ENCODE measurements at regions not wholly inside any gene's neighbourhood (a gene's known extent, or its start where the extent isn't known, plus 50 kb on each side); places are given as distances from the start of the nearest gene placed in this dataset.

- Histone ChIP-seq H3K4ac (ENCODE audit: low read depth in 1 of 2, low read length in 2 of 2) (no peak overlapping the region), H3K23ac (ENCODE audit: low read length in 2 of 2) (no peak overlapping the region), H3K79me1 (replicated peaks; ENCODE audit: low read length, poor library complexity, severe bottlenecking) (peaks cover 1% of the 10 kb centered on the region), H2AK5ac (ENCODE audit: low read length, severe bottlenecking) (no peak overlapping the region), H2BK120ac (ENCODE audit: low read depth, low read length) (no peak overlapping the region), H4K91ac (ENCODE audit: low read length) (no peak overlapping the region), H3K14ac (ENCODE audit: low read length in 2 of 2) (no peak overlapping the region), H2AFZ (ENCODE audit: low read depth, low read length) (no peak overlapping the region), H3K27me3 (ENCODE audit: control insufficient read depth in 1 of 2, insufficient read depth in 1 of 2, low read length in 2 of 2) (peaks cover 0 to 6% of the 10 kb centered on the region in 2 experiments), H3K4me1 (ENCODE audit: control insufficient read depth, insufficient read depth, low read depth, low read length) (peaks cover 3% of the 10 kb centered on the region), H3K9ac (ENCODE audit: low read length) (no peak overlapping the region), H3K18ac (ENCODE audit: low read depth in 1 of 2, low read length in 2 of 2) (no peak overlapping the region), H2BK12ac (ENCODE audit: low read length in 2 of 2) (no peak overlapping the region), H3K4me3 (ENCODE audit: insufficient read depth in 1 of 2, low read depth in 1 of 2, low read length in 2 of 2) (no peak overlapping the region), H3K27ac (ENCODE audit: low read length, poor library complexity, severe bottlenecking) (peak overlapping the region; percentile 11), H2BK15ac (ENCODE audit: low read depth, poor library complexity, severe bottlenecking) (no peak overlapping the region), H3K36me3 (ENCODE audit: control insufficient read depth in 1 of 2, insufficient read depth in 2 of 2, low read depth in 1 of 2, low read length in 2 of 2) (no peaks in the 10 kb centered on the region), H4K8ac (ENCODE audit: low read length) (no peak overlapping the region), H3K9me3 (ENCODE audit: control insufficient read depth, low read length) (no peaks in the 10 kb centered on the region), H3K4me2 (ENCODE audit: low read length, poor library complexity, severe bottlenecking) (no peak overlapping the region), H2BK5ac (ENCODE audit: low read depth, low read length, poor library complexity, severe bottlenecking) (peak overlapping the region; percentile 34)
- WGBS: 68% methylated on average over 6 of the region's 7 CpGs
- no peak for DNase-seq
Measured at GRCh38 chr14:62017651-62018230, 255.5 kb downstream of the SNAPC1 start.

- H3K79me1 ChIP-seq (replicated peaks; ENCODE audit: low read length, poor library complexity, severe bottlenecking): peaks cover 1% of the 10 kb centered on the region
- no peak overlapping the region for H3K27ac ChIP-seq (ENCODE audit: low read length, poor library complexity, severe bottlenecking)
- H3K14ac ChIP-seq (ENCODE audit: low read length in 2 of 2): no peak overlapping the region
- 83% methylated on average over 4 of the region's 5 CpGs for WGBS
- no peak overlapping the region for H3K9ac ChIP-seq (ENCODE audit: low read length)
- no peak overlapping the region for H3K4ac ChIP-seq (ENCODE audit: low read depth in 1 of 2, low read length in 2 of 2)
- H3K4me2 ChIP-seq (ENCODE audit: low read length, poor library complexity, severe bottlenecking): no peak overlapping the region
- no peak overlapping the region for H2BK15ac ChIP-seq (ENCODE audit: low read depth, poor library complexity, severe bottlenecking)
- H2AFZ ChIP-seq (ENCODE audit: low read depth, low read length): no peak overlapping the region
- no peak for DNase-seq
- peaks cover 3% of the 10 kb centered on the region for H3K4me1 ChIP-seq (ENCODE audit: control insufficient read depth, insufficient read depth, low read depth, low read length)
- H3K27me3 ChIP-seq (ENCODE audit: control insufficient read depth in 1 of 2, insufficient read depth in 1 of 2, low read length in 2 of 2): peaks cover 0 to 2% of the 10 kb centered on the region in 2 experiments
- H2BK12ac ChIP-seq (ENCODE audit: low read length in 2 of 2): no peak overlapping the region
- no peak overlapping the region for H4K91ac ChIP-seq (ENCODE audit: low read length)
- no peak overlapping the region for H3K18ac ChIP-seq (ENCODE audit: low read depth in 1 of 2, low read length in 2 of 2)
- no peaks in the 10 kb centered on the region for H3K9me3 ChIP-seq (ENCODE audit: control insufficient read depth, low read length)
- no peak overlapping the region for H4K8ac ChIP-seq (ENCODE audit: low read length)
- H3K36me3 ChIP-seq (ENCODE audit: control insufficient read depth in 1 of 2, insufficient read depth in 2 of 2, low read depth in 1 of 2, low read length in 2 of 2): no peaks in the 10 kb centered on the region
- peak overlapping the region; percentile 46 for H2AK5ac ChIP-seq (ENCODE audit: low read length, severe bottlenecking)
- no peak overlapping the region for H3K4me3 ChIP-seq (ENCODE audit: insufficient read depth in 1 of 2, low read depth in 1 of 2, low read length in 2 of 2)
- no peak overlapping the region for H3K23ac ChIP-seq (ENCODE audit: low read length in 2 of 2)
- no peak overlapping the region for H2BK5ac ChIP-seq (ENCODE audit: low read depth, low read length, poor library complexity, severe bottlenecking)
- no peak overlapping the region for H2BK120ac ChIP-seq (ENCODE audit: low read depth, low read length)
Measured at GRCh38 chr14:62018606-62019005, 256.4 kb downstream of the SNAPC1 start.

DNA sequence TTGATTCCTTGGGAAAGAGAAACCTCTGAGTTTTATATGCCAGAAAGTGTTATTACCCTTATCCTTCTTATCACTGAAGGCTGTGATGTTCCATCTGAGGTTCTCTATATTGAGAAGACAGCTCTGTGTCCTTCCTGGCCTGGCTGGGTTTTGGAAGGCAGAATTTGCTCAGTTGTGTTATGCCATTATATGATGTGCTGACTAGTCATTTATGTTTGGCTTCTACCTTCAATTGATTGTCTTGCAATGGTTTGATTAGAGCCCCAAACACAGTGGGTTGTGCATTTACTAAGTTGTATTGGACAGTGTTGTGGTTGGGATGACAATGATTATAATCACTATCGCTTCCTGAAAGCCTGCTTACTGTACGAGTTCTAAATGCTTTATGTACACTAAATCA lies 265.7 kb downstream of the SNAPC1 start:
- DNase-seq: no peak
- H3K27ac ChIP-seq (ENCODE audit: low read length, poor library complexity, severe bottlenecking): no peak overlapping the region
- no peak overlapping the region for H2AFZ ChIP-seq (ENCODE audit: low read depth, low read length)
- no peak overlapping the region for H2BK12ac ChIP-seq (ENCODE audit: low read length in 2 of 2)
- no peak overlapping the region for H4K8ac ChIP-seq (ENCODE audit: low read length)
- peaks cover 1% of the 10 kb centered on the region for H3K79me1 ChIP-seq (replicated peaks; ENCODE audit: low read length, poor library complexity, severe bottlenecking)
- H3K27me3 ChIP-seq (ENCODE audit: control insufficient read depth in 1 of 2, insufficient read depth in 1 of 2, low read length in 2 of 2): no peaks in the 10 kb centered on the region
- no peak overlapping the region for H3K23ac ChIP-seq (ENCODE audit: low read length in 2 of 2)
- H3K4me2 ChIP-seq (ENCODE audit: low read length, poor library complexity, severe bottlenecking): no peak overlapping the region
- no peak overlapping the region for H2BK120ac ChIP-seq (ENCODE audit: low read depth, low read length)
- H3K4me3 ChIP-seq (ENCODE audit: insufficient read depth in 1 of 2, low read depth in 1 of 2, low read length in 2 of 2): no peak overlapping the region
- H3K9ac ChIP-seq (ENCODE audit: low read length): no peak overlapping the region
- H3K4me1 ChIP-seq (ENCODE audit: control insufficient read depth, insufficient read depth, low read depth, low read length): no peaks in the 10 kb centered on the region
- WGBS: 66% methylated on average over 2 of the region's 2 CpGs
- no peak overlapping the region for H2BK15ac ChIP-seq (ENCODE audit: low read depth, poor library complexity, severe bottlenecking)
- H3K14ac ChIP-seq (ENCODE audit: low read length in 2 of 2): no peak overlapping the region
- no peak overlapping the region for H2BK5ac ChIP-seq (ENCODE audit: low read depth, low read length, poor library complexity, severe bottlenecking)
- no peaks in the 10 kb centered on the region for H3K36me3 ChIP-seq (ENCODE audit: control insufficient read depth in 1 of 2, insufficient read depth in 2 of 2, low read depth in 1 of 2, low read length in 2 of 2)
- H4K91ac ChIP-seq (ENCODE audit: low read length): no peak overlapping the region
- no peaks in the 10 kb centered on the region for H3K9me3 ChIP-seq (ENCODE audit: control insufficient read depth, low read length)
- H2AK5ac ChIP-seq (ENCODE audit: low read length, severe bottlenecking): no peak overlapping the region
- no peak overlapping the region for H3K4ac ChIP-seq (ENCODE audit: low read depth in 1 of 2, low read length in 2 of 2)
- no peak overlapping the region for H3K18ac ChIP-seq (ENCODE audit: low read depth in 1 of 2, low read length in 2 of 2)

DNA sequence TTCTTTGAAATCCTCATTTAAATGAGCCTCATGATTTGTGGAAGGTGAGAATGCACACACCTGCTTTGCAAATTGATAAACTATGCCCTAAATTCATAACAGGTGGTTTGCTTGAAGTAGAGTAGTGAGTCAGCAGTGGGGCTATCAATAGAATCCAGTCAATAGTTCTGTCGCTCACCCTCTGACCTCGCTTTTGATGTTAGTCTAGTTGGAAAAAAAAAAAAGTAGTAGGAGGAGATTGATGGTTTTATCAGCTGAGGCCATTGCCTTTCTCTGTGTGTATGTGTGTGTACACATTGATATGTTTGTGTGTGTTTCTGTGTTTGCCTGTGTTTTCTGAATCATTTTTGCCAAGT lies 267.3 kb downstream of the SNAPC1 start:
- Histone ChIP-seq H3K36me3 (ENCODE audit: control insufficient read depth in 1 of 2, insufficient read depth in 2 of 2, low read depth in 1 of 2, low read length in 2 of 2) (no peaks in the 10 kb centered on the region), H3K4me1 (ENCODE audit: control insufficient read depth, insufficient read depth, low read depth, low read length) (no peaks in the 10 kb centered on the region), H3K23ac (ENCODE audit: low read length in 2 of 2) (no peak overlapping the region), H3K4me3 (ENCODE audit: insufficient read depth in 1 of 2, low read depth in 1 of 2, low read length in 2 of 2) (no peak overlapping the region), H4K8ac (ENCODE audit: low read length) (no peak overlapping the region), H2AK5ac (ENCODE audit: low read length, severe bottlenecking) (no peak overlapping the region), H2AFZ (ENCODE audit: low read depth, low read length) (no peak overlapping the region), H2BK120ac (ENCODE audit: low read depth, low read length) (no peak overlapping the region), H2BK5ac (ENCODE audit: low read depth, low read length, poor library complexity, severe bottlenecking) (no peak overlapping the region), H2BK12ac (ENCODE audit: low read length in 2 of 2) (no peak overlapping the region), H3K4ac (ENCODE audit: low read depth in 1 of 2, low read length in 2 of 2) (no peak overlapping the region), H3K9ac (ENCODE audit: low read length) (no peak overlapping the region), H2BK15ac (ENCODE audit: low read depth, poor library complexity, severe bottlenecking) (no peak overlapping the region), H4K91ac (ENCODE audit: low read length) (no peak overlapping the region), H3K14ac (ENCODE audit: low read length in 2 of 2) (no peak overlapping the region), H3K27ac (ENCODE audit: low read length, poor library complexity, severe bottlenecking) (no peak overlapping the region), H3K4me2 (ENCODE audit: low read length, poor library complexity, severe bottlenecking) (no peak overlapping the region), H3K27me3 (ENCODE audit: control insufficient read depth in 1 of 2, insufficient read depth in 1 of 2, low read length in 2 of 2) (no peaks in the 10 kb centered on the region), H3K79me1 (replicated peaks; ENCODE audit: low read length, poor library complexity, severe bottlenecking) (peaks cover 1% of the 10 kb centered on the region), H3K18ac (ENCODE audit: low read depth in 1 of 2, low read length in 2 of 2) (no peak overlapping the region), H3K9me3 (ENCODE audit: control insufficient read depth, low read length) (no peaks in the 10 kb centered on the region)
- no peak for DNase-seq
- WGBS: 91% methylated on average over 2 of the region's 2 CpGs

Data from mesenchymal stem cell (in vitro differentiated cells and primary cell).